Endothelial cell of umbilical vein (primary cell): ENCODE measurements at regions not wholly inside any gene's neighbourhood (a gene's known extent, or its start where the extent isn't known, plus 50 kb on each side); places are given as distances from the start of the nearest gene placed in this dataset.

ENCODE experiments used
- EZH2 ChIP-seq: IDR thresholded peaks from 2 replicates; pipeline ENCODE4 v1.6.1; 2012; ENCODE audit warnings: borderline replicate concordance, low read depth, mild to moderate bottlenecking, moderate library complexity, low read length, inconsistent platforms; ENCODE audit not compliant: severe bottlenecking
- POLR2A ChIP-seq: IDR thresholded peaks from 2 replicates; pipeline ENCODE4 v1.6.1; 2012; ENCODE audit warnings: low read depth, mild to moderate bottlenecking, control low read depth, low read length
- POLR2AphosphoS5 ChIP-seq: IDR thresholded peaks from 2 replicates; pipeline ENCODE4 v1.6.1; 2012; ENCODE audit warnings: low read depth, mild to moderate bottlenecking, control low read depth, low read length, moderate library complexity; ENCODE audit not compliant: insufficient read depth
- TF ChIP-seq, protein P1 (sequence below), 2 donors: IDR thresholded peaks; 1 replicate in 1 of 2; 2 replicates in 1 of 2; pipeline ENCODE4 v1.5.1; 2011; ENCODE audit warnings: low read length in 2 of 2, mild to moderate bottlenecking in 2 of 2, moderate library complexity in 2 of 2, control low read depth in 1 of 2, inconsistent platforms in 1 of 2, low read depth in 1 of 2; ENCODE audit not compliant: insufficient read depth in 1 of 2; ENCODE audit errors: extremely low read depth in 1 of 2
- TF ChIP-seq, protein P2 (sequence below): IDR thresholded peaks from 2 replicates; pipeline ENCODE4 v1.6.1; 2011; ENCODE audit not compliant: insufficient read depth, insufficient read length

DNA sequence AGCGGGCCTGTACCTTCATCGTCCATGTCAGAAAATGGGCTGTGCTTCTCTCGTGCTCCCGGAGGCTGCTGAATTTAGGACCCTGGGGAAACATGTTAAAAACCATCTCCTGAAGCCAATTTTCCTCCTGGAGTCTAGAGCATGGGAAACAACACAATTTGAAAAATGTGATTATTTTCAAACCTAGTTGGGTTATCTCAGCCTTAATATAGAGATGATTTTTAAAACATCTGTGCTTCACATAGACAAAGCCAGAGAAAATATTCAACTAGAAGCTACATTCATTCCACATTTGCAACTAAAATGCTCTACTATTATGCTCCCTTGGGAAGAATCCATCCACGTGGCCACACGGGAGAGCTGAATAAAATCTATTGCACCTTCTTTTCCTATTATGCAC is 225.9 kb upstream of the TMEM72 start:
- TF ChIP-seq EZH2: no peak
- TF ChIP-seq POLR2AphosphoS5: no peak
- TF ChIP-seq, protein P1, sequence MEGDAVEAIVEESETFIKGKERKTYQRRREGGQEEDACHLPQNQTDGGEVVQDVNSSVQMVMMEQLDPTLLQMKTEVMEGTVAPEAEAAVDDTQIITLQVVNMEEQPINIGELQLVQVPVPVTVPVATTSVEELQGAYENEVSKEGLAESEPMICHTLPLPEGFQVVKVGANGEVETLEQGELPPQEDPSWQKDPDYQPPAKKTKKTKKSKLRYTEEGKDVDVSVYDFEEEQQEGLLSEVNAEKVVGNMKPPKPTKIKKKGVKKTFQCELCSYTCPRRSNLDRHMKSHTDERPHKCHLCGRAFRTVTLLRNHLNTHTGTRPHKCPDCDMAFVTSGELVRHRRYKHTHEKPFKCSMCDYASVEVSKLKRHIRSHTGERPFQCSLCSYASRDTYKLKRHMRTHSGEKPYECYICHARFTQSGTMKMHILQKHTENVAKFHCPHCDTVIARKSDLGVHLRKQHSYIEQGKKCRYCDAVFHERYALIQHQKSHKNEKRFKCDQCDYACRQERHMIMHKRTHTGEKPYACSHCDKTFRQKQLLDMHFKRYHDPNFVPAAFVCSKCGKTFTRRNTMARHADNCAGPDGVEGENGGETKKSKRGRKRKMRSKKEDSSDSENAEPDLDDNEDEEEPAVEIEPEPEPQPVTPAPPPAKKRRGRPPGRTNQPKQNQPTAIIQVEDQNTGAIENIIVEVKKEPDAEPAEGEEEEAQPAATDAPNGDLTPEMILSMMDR (IDR thresholded peaks at IDR 0.05; ENCODE audit: extremely low read depth in 1 of 2, insufficient read depth in 1 of 2, low read depth in 1 of 2, low read length in 2 of 2): no peak
- no peak for TF ChIP-seq POLR2A
- TF ChIP-seq, protein P2, sequence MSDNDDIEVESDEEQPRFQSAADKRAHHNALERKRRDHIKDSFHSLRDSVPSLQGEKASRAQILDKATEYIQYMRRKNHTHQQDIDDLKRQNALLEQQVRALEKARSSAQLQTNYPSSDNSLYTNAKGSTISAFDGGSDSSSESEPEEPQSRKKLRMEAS: no peak
